GM23248 (cell line): ENCODE measurements at regions not wholly inside any gene's neighbourhood (a gene's known extent, or its start where the extent isn't known, plus 50 kb on each side); places are given as distances from the start of the nearest gene placed in this dataset.

ENCODE experiments used
- DNase-seq: peaks from one replicate; pipeline ENCODE4 v3.0.0-alpha.2; 2015
- H2AFZ ChIP-seq: fragments of 200-600 bp; sonication (generic); 2 replicates; pipeline ENCODE4 v1.6.1; 2016; ENCODE audit warnings: antibody characterized with exemption
- H3F3A ChIP-seq: fragments of 200-600 bp; sonication (generic); 2 replicates; pipeline ENCODE4 v1.6.1; 2016; ENCODE audit warnings: mild to moderate bottlenecking, antibody characterized with exemption, mixed run types; ENCODE audit not compliant: insufficient read depth
- H3K27ac ChIP-seq: fragments of 200-600 bp; sonication (generic); 2 replicates; pipeline ENCODE4 v1.5.1; 2016; ENCODE audit warnings: mild to moderate bottlenecking
- H3K27me3 ChIP-seq: fragments of 200-600 bp; sonication (generic); replicated peaks from 2 replicates; pipeline ENCODE4 v1.6.1; 2016; ENCODE audit warnings: mild to moderate bottlenecking; ENCODE audit not compliant: insufficient read depth
- H3K36me3 ChIP-seq: fragments of 200-600 bp; sonication (generic); 2 replicates; pipeline ENCODE4 v1.6.1; 2016; ENCODE audit warnings: low read depth, mild to moderate bottlenecking
- H3K4me1 ChIP-seq: fragments of 200-600 bp; sonication (generic); 2 replicates; pipeline ENCODE4 v1.6.1; 2016; ENCODE audit warnings: mild to moderate bottlenecking; ENCODE audit not compliant: insufficient read depth
- H3K4me2 ChIP-seq: fragments of 200-600 bp; sonication (generic); one replicate; pipeline ENCODE4 v1.6.1; 2016; ENCODE audit warnings: mild to moderate bottlenecking; ENCODE audit not compliant: unreplicated experiment
- H3K4me3 ChIP-seq: fragments of 200-600 bp; sonication (generic); 2 replicates; pipeline ENCODE4 v1.5.1; 2016; ENCODE audit warnings: mild to moderate bottlenecking
- H3K79me2 ChIP-seq: fragments of 200-600 bp; sonication (generic); 2 replicates; pipeline ENCODE4 v1.6.1; 2016; ENCODE audit warnings: mild to moderate bottlenecking; ENCODE audit not compliant: insufficient read depth
- H3K9ac ChIP-seq: fragments of 200-600 bp; sonication (generic); 2 replicates; pipeline ENCODE4 v1.6.1; 2016; ENCODE audit warnings: mild to moderate bottlenecking
- H3K9me2 ChIP-seq: fragments of 200-600 bp; sonication (generic); 2 replicates; pipeline ENCODE4 v1.6.1; 2016; ENCODE audit warnings: mixed run types, mild to moderate bottlenecking, moderate library complexity; ENCODE audit not compliant: insufficient read depth
- H3K9me3 ChIP-seq: fragments of 200-600 bp; sonication (generic); one replicate; pipeline ENCODE4 v1.6.1; 2017; ENCODE audit warnings: low read depth
- H4K20me1 ChIP-seq: fragments of 200-600 bp; sonication (generic); 2 replicates; pipeline ENCODE4 v1.6.0; 2016; ENCODE audit not compliant: insufficient read depth
- EZH2 ChIP-seq: fragments of 200-600 bp; sonication (generic); IDR thresholded peaks from 2 replicates; pipeline ENCODE4 v1.6.1; 2018; ENCODE audit warnings: antibody characterized with exemption, mild to moderate bottlenecking; ENCODE audit not compliant: insufficient read depth, poor library complexity, severe bottlenecking
- EZH2phosphoT487 ChIP-seq: fragments of 200-600 bp; sonication (generic); IDR thresholded peaks from 2 replicates; pipeline ENCODE4 v1.6.1; 2018; ENCODE audit warnings: antibody characterized with exemption, moderate library complexity, mild to moderate bottlenecking, low read depth; ENCODE audit not compliant: insufficient read depth
- WGBS, 2 experiments: methylation state at CpG; one replicate each; pipeline ENCODE4 v1.1.6; 2015 to 2017; ENCODE audit warnings: low lambda C conversion rate in 2 of 2, low coverage in 1 of 2; ENCODE audit errors: missing lambda C conversion rate in 2 of 2; 5-methylcytosine and 5-hydroxymethylcytosine counted together
- in situ Hi-C: fragments of 300-500 bp; cut with MboI; formaldehyde crosslinking; loops from 2 replicates; pipeline ENCODE4 v1.15.0; 2020

DNA sequence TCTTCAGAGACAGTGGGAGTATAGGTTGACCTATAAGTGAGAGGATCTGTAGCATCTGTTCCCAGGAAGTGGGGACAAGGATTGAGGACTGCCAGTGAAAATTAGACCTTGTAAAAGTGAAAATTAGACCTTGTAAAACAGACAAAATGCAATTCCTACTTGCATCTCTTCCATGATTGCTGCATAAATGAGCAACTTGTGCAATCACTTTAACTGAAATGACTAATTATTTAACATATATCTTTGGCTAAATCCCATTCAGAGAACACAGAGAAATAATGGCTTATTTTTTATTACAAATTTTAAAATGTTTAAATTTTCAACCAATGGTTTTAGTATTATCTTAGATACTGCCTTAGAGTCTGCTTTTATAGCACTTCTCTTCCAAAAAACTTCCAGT lies 67.2 kb upstream of the NABP1 start:
- H4K20me1 ChIP-seq = no peaks in the 10 kb centered on the region
- H3K9me3 ChIP-seq = no peaks in the 10 kb centered on the region
- no peak for TF ChIP-seq EZH2
- H3F3A ChIP-seq = peaks cover 38% of the 10 kb centered on the region
- H3K9me2 ChIP-seq = no peaks in the 10 kb centered on the region
- H3K79me2 ChIP-seq = no peaks in the 10 kb centered on the region
- no peak overlapping the region for H2AFZ ChIP-seq
- no peak overlapping the region; the same call in 1 of the 2 replicates for H3K27ac ChIP-seq
- peaks cover 34% of the 10 kb centered on the region for H3K4me1 ChIP-seq
- H3K27me3 ChIP-seq = no peaks in the 10 kb centered on the region
- H3K36me3 ChIP-seq = no peaks in the 10 kb centered on the region
- peak; percentile 18 for DNase-seq
- no peak overlapping the region for H3K4me2 ChIP-seq
- no peak overlapping the region for H3K4me3 ChIP-seq
- in situ Hi-C loops = no loop called here
- no peak overlapping the region for H3K9ac ChIP-seq

DNA sequence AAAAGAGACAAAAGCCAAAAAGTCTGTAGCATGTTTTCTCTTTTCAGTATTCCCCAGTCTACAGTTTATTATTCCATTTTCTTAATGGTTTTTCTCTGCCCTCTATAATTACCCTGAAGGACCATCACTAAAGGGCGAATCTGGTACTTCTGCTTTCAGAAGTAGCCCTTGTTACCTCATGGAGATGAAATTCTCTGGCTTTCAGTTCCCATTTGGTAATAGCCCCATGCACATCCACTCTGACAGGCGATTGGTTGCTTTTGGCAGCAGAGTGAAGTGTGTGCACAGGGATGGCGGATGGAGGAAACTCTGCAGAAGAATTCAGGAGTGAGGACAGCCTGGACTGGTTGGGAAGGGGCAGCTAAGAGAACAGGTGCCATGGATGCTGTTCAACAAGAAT lies 66.3 kb upstream of the NABP1 start:
- 81 to 87% methylated on average over 3 of the region's 3 CpGs for WGBS, 2 experiments
- H3F3A ChIP-seq = peaks cover 36% of the 10 kb centered on the region
- no peak for TF ChIP-seq EZH2
- no peak for TF ChIP-seq EZH2phosphoT487
- H3K79me2 ChIP-seq = no peaks in the 10 kb centered on the region
- H2AFZ ChIP-seq = 0 out of 2 replicates have a peak overlapping the region, but pooled peaks have one; percentile 2
- H3K4me3 ChIP-seq = no peak overlapping the region
- no peaks in the 10 kb centered on the region for H3K36me3 ChIP-seq
- in situ Hi-C loops = no loop called here
- peaks cover 34% of the 10 kb centered on the region for H3K4me1 ChIP-seq
- H3K9me2 ChIP-seq = no peaks in the 10 kb centered on the region
- no peak for DNase-seq
- no peaks in the 10 kb centered on the region for H3K9me3 ChIP-seq
- H3K4me2 ChIP-seq = peak overlapping the region; percentile 13
- peak overlapping the region; percentile 72 for H3K9ac ChIP-seq
- peak overlapping the region; percentile 94 for H3K27ac ChIP-seq
- H4K20me1 ChIP-seq = no peaks in the 10 kb centered on the region
- no peaks in the 10 kb centered on the region for H3K27me3 ChIP-seq

DNA sequence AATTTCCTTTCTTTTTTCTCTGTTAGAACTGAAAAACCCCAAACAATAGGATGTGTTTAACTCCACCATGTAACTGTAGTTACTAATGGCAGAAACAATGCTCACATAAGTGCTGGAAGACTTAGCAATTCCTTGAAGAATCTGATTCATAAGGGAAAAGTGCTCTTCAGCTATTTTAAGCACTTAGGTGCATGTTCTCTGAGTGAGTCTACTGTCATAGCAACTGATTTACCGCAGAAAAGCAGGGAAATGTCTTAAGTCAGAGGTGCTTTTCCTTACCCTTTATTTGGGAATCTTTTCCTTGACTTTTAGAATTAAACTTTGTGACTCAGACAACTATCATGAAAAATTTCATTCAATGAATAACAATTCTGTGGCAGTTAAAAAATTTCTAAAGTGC lies 65.4 kb upstream of the NABP1 start:
- DNase-seq = peak; percentile 97
- peaks cover 34% of the 10 kb centered on the region for H3K4me1 ChIP-seq
- H3K27ac ChIP-seq = peak overlapping the region; percentile 94
- H3K79me2 ChIP-seq = no peaks in the 10 kb centered on the region
- in situ Hi-C loops = no loop called here
- H3K4me3 ChIP-seq = peak overlapping the region; percentile 17
- H3K27me3 ChIP-seq = no peaks in the 10 kb centered on the region
- no peaks in the 10 kb centered on the region for H4K20me1 ChIP-seq
- H3K9ac ChIP-seq = peak overlapping the region; percentile 72
- no peaks in the 10 kb centered on the region for H3K36me3 ChIP-seq
- H3F3A ChIP-seq = peaks cover 31% of the 10 kb centered on the region
- H2AFZ ChIP-seq = no peak overlapping the region
- TF ChIP-seq EZH2phosphoT487 = no peak
- no peak for TF ChIP-seq EZH2
- no peaks in the 10 kb centered on the region for H3K9me2 ChIP-seq
- peak overlapping the region; percentile 58 for H3K4me2 ChIP-seq
- 0% methylated on average over 1 of the region's 1 CpG for WGBS, 2 experiments
- no peaks in the 10 kb centered on the region for H3K9me3 ChIP-seq

DNA sequence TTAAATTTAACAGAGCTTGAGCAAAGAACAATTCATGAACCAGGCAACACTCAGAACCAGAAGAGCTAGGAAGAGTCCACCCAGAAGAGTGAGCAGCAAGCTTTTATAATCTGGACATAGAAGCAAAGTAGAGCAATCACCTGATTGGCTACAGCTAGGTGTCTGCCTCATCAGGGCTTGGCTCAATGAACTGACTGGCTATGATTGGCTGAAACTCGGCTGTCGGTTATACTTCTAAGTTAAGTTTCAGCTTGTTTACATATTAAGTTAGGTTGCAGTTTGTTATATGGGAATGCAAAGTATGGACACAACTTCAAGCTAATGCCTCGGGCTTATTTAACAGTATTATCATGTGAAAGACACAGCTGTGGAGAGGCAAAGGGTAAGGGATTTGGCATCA lies 63.2 kb upstream of the NABP1 start:
- no peak overlapping the region for H3K4me3 ChIP-seq
- no peaks in the 10 kb centered on the region for H3K79me2 ChIP-seq
- no peak overlapping the region for H3K9ac ChIP-seq
- no peaks in the 10 kb centered on the region for H4K20me1 ChIP-seq
- no peak for DNase-seq
- in situ Hi-C loops = no loop called here
- no peak for TF ChIP-seq EZH2
- no peak for TF ChIP-seq EZH2phosphoT487
- H3K27ac ChIP-seq = no peak overlapping the region
- no peak overlapping the region for H3K4me2 ChIP-seq
- peaks cover 37% of the 10 kb centered on the region for H3F3A ChIP-seq
- H3K9me3 ChIP-seq = no peaks in the 10 kb centered on the region
- H3K4me1 ChIP-seq = peaks cover 38% of the 10 kb centered on the region
- no peak overlapping the region for H2AFZ ChIP-seq
- 82 to 89% methylated on average over 3 of the region's 3 CpGs for WGBS, 2 experiments
- no peaks in the 10 kb centered on the region for H3K27me3 ChIP-seq
- no peaks in the 10 kb centered on the region for H3K36me3 ChIP-seq
- H3K9me2 ChIP-seq = no peaks in the 10 kb centered on the region

DNA sequence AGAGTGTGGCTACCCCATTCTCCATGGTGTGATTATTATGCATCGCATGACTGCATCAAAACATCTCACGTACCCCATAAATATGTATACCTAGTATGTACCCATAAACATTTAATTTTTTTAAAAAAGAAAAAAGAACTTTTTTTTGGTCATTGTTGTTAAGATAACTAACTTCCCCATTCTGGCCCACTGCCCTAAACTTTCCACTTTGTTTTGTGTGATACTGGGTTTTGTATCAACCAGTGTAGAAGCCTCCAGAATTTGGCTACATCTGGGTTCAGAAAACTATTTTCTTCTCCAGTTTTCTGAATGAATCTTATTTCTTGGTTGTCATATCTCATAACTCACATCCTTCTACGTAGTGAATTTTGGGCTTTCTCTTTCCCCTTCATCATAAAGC lies 62.3 kb upstream of the NABP1 start:
- Histone ChIP-seq H3K79me2 (no peaks in the 10 kb centered on the region), H3F3A (peaks cover 41% of the 10 kb centered on the region), H3K4me2 (no peak overlapping the region), H3K9me2 (no peaks in the 10 kb centered on the region), H3K36me3 (no peaks in the 10 kb centered on the region), H3K9me3 (no peaks in the 10 kb centered on the region), H3K27me3 (no peaks in the 10 kb centered on the region), H3K9ac (no peak overlapping the region), H3K4me1 (peaks cover 45% of the 10 kb centered on the region), H3K4me3 (no peak overlapping the region), H2AFZ (no peak overlapping the region), H3K27ac (no peak overlapping the region), H4K20me1 (no peaks in the 10 kb centered on the region)
- DNase-seq = no peak
- TF ChIP-seq EZH2phosphoT487 = no peak
- no peak for TF ChIP-seq EZH2
- in situ Hi-C loops = no loop called here
- WGBS, 2 experiments = 59 to 64% methylated on average over 3 of the region's 3 CpGs
